Midbrain (tissue), 1 donor: ENCODE measurements at regions not wholly inside any gene's neighbourhood (a gene's known extent, or its start where the extent isn't known, plus 50 kb on each side); places are given as distances from the start of the nearest gene placed in this dataset.
A peak's percentile ranks its signal among the peaks of the same experiment; 100 is the strongest.

Experiments used
- DNase-seq: peaks from one replicate; lab custom pipeline; 2025; lab: John Stamatoyannopoulos, UW

- no peak for DNase-seq
These were observed 158.5 kb downstream of the HERPUD2 start for GRCh38 chr7:35536396-35536826.

GRCh38 chr7:35533902-35534301 is 161.0 kb downstream of the HERPUD2 start:
- no peak for DNase-seq

GRCh38 chr7:35530124-35531109 is 164.5 kb downstream of the HERPUD2 start:
- DNase-seq, result no peak

GRCh38 chr7:35529713-35530112 is 165.2 kb downstream of the HERPUD2 start:
- DNase-seq, result no peak

GRCh38 chr7:35528381-35528977 is 166.5 kb downstream of the HERPUD2 start:
- no peak for DNase-seq

GRCh38 chr7:35526645-35527044 is 168.3 kb downstream of the HERPUD2 start:
- DNase-seq, result no peak

- no peak for DNase-seq
These were observed 170.7 kb downstream of the HERPUD2 start for GRCh38 chr7:35524112-35524804.

- no peak for DNase-seq
These were observed 171.6 kb downstream of the HERPUD2 start for GRCh38 chr7:35523292-35523691.

GRCh38 chr7:35522697-35523096 is 172.2 kb downstream of the HERPUD2 start:
- DNase-seq, result no peak

- no peak for DNase-seq
These were observed 173.0 kb downstream of the HERPUD2 start for GRCh38 chr7:35521941-35522340.

- DNase-seq, result no peak
These were observed 173.9 kb downstream of the HERPUD2 start for GRCh38 chr7:35520810-35521625.

- DNase-seq, result peak; percentile 67
These were observed 174.7 kb downstream of the HERPUD2 start for GRCh38 chr7:35519971-35520809.

GRCh38 chr7:35518767-35519166 is 176.2 kb downstream of the HERPUD2 start:
- no peak for DNase-seq

- no peak for DNase-seq
These were observed 178.4 kb downstream of the HERPUD2 start for GRCh38 chr7:35516498-35516897.

- DNase-seq, result no peak
These were observed 181.1 kb downstream of the HERPUD2 start for GRCh38 chr7:35513828-35514227.

- DNase-seq, result no peak
These were observed 181.7 kb downstream of the HERPUD2 start for GRCh38 chr7:35513195-35513594.

- no peak for DNase-seq
These were observed 182.2 kb downstream of the HERPUD2 start for GRCh38 chr7:35512716-35513115.

- no peak for DNase-seq
These were observed 186.1 kb downstream of the HERPUD2 start for GRCh38 chr7:35508623-35509400.

- no peak for DNase-seq
These were observed 189.9 kb downstream of the HERPUD2 start for GRCh38 chr7:35505066-35505465.

GRCh38 chr7:35504365-35504764 is 190.6 kb downstream of the HERPUD2 start:
- no peak for DNase-seq
